ENCODE measurements at regions not wholly inside any gene's neighbourhood (a gene's known extent, or its start where the extent isn't known, plus 50 kb on each side); places are given as distances from the start of the nearest gene placed in this dataset.

DNA sequence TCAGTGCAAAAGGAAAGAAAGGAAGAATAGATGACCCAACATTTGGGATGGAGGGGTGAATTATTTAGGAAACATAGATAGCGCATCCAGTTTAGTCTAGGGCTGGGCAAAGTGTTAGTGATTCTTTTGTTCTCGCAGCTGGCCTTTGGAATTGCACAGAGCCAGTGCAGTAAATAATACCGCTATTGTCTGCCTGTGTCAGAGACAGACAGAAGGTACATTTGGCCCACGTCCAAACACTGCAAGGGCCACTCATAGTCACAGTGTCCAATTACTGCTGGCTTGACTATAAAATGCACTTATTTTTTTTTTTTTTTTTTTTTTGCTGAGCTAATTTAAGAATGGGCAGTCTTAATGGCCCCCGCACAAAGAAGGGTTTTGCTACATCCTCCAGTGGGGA lies 638.6 kb downstream of the BCL11B start:
- TF ChIP-seq, protein P1, sequence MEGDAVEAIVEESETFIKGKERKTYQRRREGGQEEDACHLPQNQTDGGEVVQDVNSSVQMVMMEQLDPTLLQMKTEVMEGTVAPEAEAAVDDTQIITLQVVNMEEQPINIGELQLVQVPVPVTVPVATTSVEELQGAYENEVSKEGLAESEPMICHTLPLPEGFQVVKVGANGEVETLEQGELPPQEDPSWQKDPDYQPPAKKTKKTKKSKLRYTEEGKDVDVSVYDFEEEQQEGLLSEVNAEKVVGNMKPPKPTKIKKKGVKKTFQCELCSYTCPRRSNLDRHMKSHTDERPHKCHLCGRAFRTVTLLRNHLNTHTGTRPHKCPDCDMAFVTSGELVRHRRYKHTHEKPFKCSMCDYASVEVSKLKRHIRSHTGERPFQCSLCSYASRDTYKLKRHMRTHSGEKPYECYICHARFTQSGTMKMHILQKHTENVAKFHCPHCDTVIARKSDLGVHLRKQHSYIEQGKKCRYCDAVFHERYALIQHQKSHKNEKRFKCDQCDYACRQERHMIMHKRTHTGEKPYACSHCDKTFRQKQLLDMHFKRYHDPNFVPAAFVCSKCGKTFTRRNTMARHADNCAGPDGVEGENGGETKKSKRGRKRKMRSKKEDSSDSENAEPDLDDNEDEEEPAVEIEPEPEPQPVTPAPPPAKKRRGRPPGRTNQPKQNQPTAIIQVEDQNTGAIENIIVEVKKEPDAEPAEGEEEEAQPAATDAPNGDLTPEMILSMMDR (conservative IDR thresholded peaks at IDR 0.05; ENCODE audit: low read depth, low read length), result no peak
- TF ChIP-seq MAZ (IDR thresholded peaks at IDR 0.05; ENCODE audit: borderline replicate concordance, low read depth, low read length) (no peak), RAD21 (IDR thresholded peaks at IDR 0.05; ENCODE audit: low read length) (no peak), POLR2A (IDR thresholded peaks at IDR 0.05; ENCODE audit: low read depth, low read length) (no peak), CEBPB (IDR thresholded peaks at IDR 0.05; ENCODE audit: low read depth, low read length) (no peak), MXI1 (IDR thresholded peaks at IDR 0.05; ENCODE audit: borderline replicate concordance, low read depth, low read length) (no peak), RFX5 (IDR thresholded peaks at IDR 0.05; ENCODE audit: low read depth, low read length) (no peak), MAFK (IDR thresholded peaks at IDR 0.05; ENCODE audit: low read depth, low read length) (no peak), RCOR1 (IDR thresholded peaks at IDR 0.05; ENCODE audit: insufficient replicate concordance, low read length) (no peak), SMC3 (IDR thresholded peaks at IDR 0.05; ENCODE audit: low read depth, low read length) (no peak)
- TF ChIP-seq, protein P2, sequence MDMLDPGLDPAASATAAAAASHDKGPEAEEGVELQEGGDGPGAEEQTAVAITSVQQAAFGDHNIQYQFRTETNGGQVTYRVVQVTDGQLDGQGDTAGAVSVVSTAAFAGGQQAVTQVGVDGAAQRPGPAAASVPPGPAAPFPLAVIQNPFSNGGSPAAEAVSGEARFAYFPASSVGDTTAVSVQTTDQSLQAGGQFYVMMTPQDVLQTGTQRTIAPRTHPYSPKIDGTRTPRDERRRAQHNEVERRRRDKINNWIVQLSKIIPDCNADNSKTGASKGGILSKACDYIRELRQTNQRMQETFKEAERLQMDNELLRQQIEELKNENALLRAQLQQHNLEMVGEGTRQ (IDR thresholded peaks at IDR 0.05; ENCODE audit: low read depth, low read length), result no peak

All from IMR-90 (cell line).